D721Med (cell line): ENCODE measurements at regions not wholly inside any gene's neighbourhood (a gene's known extent, or its start where the extent isn't known, plus 50 kb on each side); places are given as distances from the start of the nearest gene placed in this dataset.
"Not testable (repeated sequence)": the region's sequence is repeated elsewhere in the genome, so short reads cannot be mapped to it uniquely, and the experiment has no call there.

ENCODE experiments used
- DNase-seq: peaks from one replicate; pipeline ENCODE4 v3.0.0; 2011; ENCODE audit warnings: low spot score; ENCODE audit not compliant: insufficient read length
- FAIRE-seq: peaks from 2 replicates; lab custom pipeline; 2011; peaks lifted over from hg19 to GRCh38; lab: Jason Lieb, UNC
- CTCF ChIP-seq: IDR thresholded peaks from 2 replicates; pipeline ENCODE4 v1.5.1; 2012; ENCODE audit warnings: mild to moderate bottlenecking, control low read depth; ENCODE audit not compliant: insufficient read depth; ENCODE audit errors: missing control alignments

- DNase-seq (no peak), FAIRE-seq (no peak)
- TF ChIP-seq CTCF, result no peak
These were observed 338.3 kb downstream of the OTUD1 start for GRCh38 chr10:23777153-23777552.

- no peak for FAIRE-seq
- no peak for TF ChIP-seq CTCF
- DNase-seq, result no peak
These were observed 340.4 kb downstream of the OTUD1 start for GRCh38 chr10:23779301-23779700.

GRCh38 chr10:23780331-23780730 is 341.5 kb downstream of the OTUD1 start:
- no peak for TF ChIP-seq CTCF
- DNase-seq (no peak), FAIRE-seq (no peak)

- no peak for DNase-seq
- no peak for FAIRE-seq
- no peak for TF ChIP-seq CTCF
These were observed 347.7 kb downstream of the OTUD1 start for GRCh38 chr10:23786594-23786993.

GRCh38 chr10:23793577-23793976 is 354.7 kb downstream of the OTUD1 start:
- no peak for TF ChIP-seq CTCF
- no peak for FAIRE-seq
- DNase-seq, result no peak

GRCh38 chr10:23797452-23797851 is 358.6 kb downstream of the OTUD1 start:
- FAIRE-seq, DNase-seq: not testable (repeated sequence)

GRCh38 chr10:23804125-23804524 is 365.2 kb downstream of the OTUD1 start:
- DNase-seq (no peak), FAIRE-seq (no peak)
- TF ChIP-seq CTCF, result no peak

GRCh38 chr10:23813687-23814086 is 374.8 kb downstream of the OTUD1 start:
- FAIRE-seq (no peak), DNase-seq (no peak)
- TF ChIP-seq CTCF, result no peak
